ENCODE measurements at regions not wholly inside any gene's neighbourhood (a gene's known extent, or its start where the extent isn't known, plus 50 kb on each side); places are given as distances from the start of the nearest gene placed in this dataset.

DNA sequence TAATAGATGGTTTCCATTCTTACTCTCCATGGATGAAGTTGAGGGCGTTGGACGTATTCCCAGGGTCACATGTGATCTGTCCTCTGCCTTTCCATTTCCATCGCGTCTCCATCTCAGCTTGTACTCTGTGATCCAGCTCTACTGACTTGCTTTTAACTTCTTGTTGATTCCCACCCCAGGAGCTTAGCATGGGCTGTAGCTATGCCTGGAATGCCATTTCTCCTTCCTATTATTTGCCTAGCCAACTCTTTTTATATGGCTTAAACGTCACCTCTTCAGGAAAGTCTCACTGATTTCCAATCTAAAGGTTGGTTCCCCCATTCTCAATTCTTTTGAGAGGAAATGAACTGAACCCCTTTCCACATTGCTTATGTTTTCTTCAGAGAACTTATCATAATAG is 475.9 kb downstream of the XYLT1 start:
- no peaks in the 10 kb centered on the region for H3K4me1 ChIP-seq (ENCODE audit: control insufficient read depth, insufficient read depth, low read depth, low read length)
- no peak overlapping the region for H3K4ac ChIP-seq (ENCODE audit: low read depth in 1 of 2, low read length in 2 of 2)
- no peak for DNase-seq

DNA sequence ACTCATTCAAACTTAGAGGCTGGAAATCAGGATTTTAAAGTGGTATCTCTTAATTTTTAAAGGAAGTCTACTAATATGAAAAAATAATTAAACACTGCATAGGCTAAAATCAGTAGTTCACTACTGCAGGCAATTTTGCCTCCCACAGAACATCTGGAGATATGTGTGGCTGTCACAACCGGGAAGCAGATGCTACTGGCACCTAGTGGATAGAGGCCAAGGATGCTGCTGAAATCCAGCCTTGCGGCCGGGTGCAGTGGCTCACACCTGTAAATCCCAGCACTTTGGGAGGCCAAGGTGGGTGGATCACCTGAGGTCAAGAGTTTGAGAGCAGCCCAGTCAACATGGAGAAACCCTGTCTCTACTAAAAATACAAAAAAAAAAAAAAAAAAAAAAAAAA is 473.9 kb downstream of the XYLT1 start:
- Histone ChIP-seq H3K4me1 (ENCODE audit: control insufficient read depth, insufficient read depth, low read depth, low read length) (no peaks in the 10 kb centered on the region), H2AFZ (ENCODE audit: low read depth, low read length) (no peak overlapping the region), H3K23ac (ENCODE audit: low read length in 2 of 2) (no peak overlapping the region), H3K4me2 (ENCODE audit: low read length, poor library complexity, severe bottlenecking) (no peak overlapping the region), H3K79me1 (replicated peaks; ENCODE audit: low read length, poor library complexity, severe bottlenecking) (no peaks in the 10 kb centered on the region), H3K18ac (ENCODE audit: low read depth in 1 of 2, low read length in 2 of 2) (no peak overlapping the region), H4K8ac (ENCODE audit: low read length) (no peak overlapping the region), H2BK5ac (ENCODE audit: low read depth, low read length, poor library complexity, severe bottlenecking) (no peak overlapping the region), H2BK12ac (ENCODE audit: low read length in 2 of 2) (no peak overlapping the region), H3K4ac (ENCODE audit: low read depth in 1 of 2, low read length in 2 of 2) (no peak overlapping the region), H2BK15ac (ENCODE audit: low read depth, poor library complexity, severe bottlenecking) (no peak overlapping the region), H4K91ac (ENCODE audit: low read length) (no peak overlapping the region), H3K36me3 (ENCODE audit: control insufficient read depth in 1 of 2, insufficient read depth in 2 of 2, low read depth in 1 of 2, low read length in 2 of 2) (no peaks in the 10 kb centered on the region), H2BK120ac (ENCODE audit: low read depth, low read length) (no peak overlapping the region), H3K4me3 (ENCODE audit: insufficient read depth in 1 of 2, low read depth in 1 of 2, low read length in 2 of 2) (no peak overlapping the region), H3K14ac (ENCODE audit: low read length in 2 of 2) (no peak overlapping the region), H3K27me3 (ENCODE audit: control insufficient read depth in 1 of 2, insufficient read depth in 1 of 2, low read length in 2 of 2) (no peaks in the 10 kb centered on the region), H2AK5ac (ENCODE audit: low read length, severe bottlenecking) (no peak overlapping the region), H3K27ac (ENCODE audit: low read length, poor library complexity, severe bottlenecking) (no peak overlapping the region), H3K9ac (ENCODE audit: low read length) (no peak overlapping the region), H3K9me3 (ENCODE audit: control insufficient read depth, low read length) (no peaks in the 10 kb centered on the region)
- 53% methylated on average over 2 of the region's 3 CpGs for WGBS
- DNase-seq: no peak

More for the DNA sequence above, 475.9 kb downstream of the XYLT1 start:
- Histone ChIP-seq H3K4me2 (ENCODE audit: low read length, poor library complexity, severe bottlenecking) (no peak overlapping the region), H3K23ac (ENCODE audit: low read length in 2 of 2) (no peak overlapping the region), H3K4me3 (ENCODE audit: insufficient read depth in 1 of 2, low read depth in 1 of 2, low read length in 2 of 2) (no peak overlapping the region), H3K9ac (ENCODE audit: low read length) (no peak overlapping the region), H4K8ac (ENCODE audit: low read length) (no peak overlapping the region), H3K9me3 (ENCODE audit: control insufficient read depth, low read length) (no peaks in the 10 kb centered on the region), H2BK15ac (ENCODE audit: low read depth, poor library complexity, severe bottlenecking) (no peak overlapping the region), H3K14ac (ENCODE audit: low read length in 2 of 2) (no peak overlapping the region), H2AFZ (ENCODE audit: low read depth, low read length) (no peak overlapping the region), H2BK5ac (ENCODE audit: low read depth, low read length, poor library complexity, severe bottlenecking) (no peak overlapping the region), H3K27ac (ENCODE audit: low read length, poor library complexity, severe bottlenecking) (no peak overlapping the region), H2BK120ac (ENCODE audit: low read depth, low read length) (no peak overlapping the region), H3K36me3 (ENCODE audit: control insufficient read depth in 1 of 2, insufficient read depth in 2 of 2, low read depth in 1 of 2, low read length in 2 of 2) (no peaks in the 10 kb centered on the region), H3K27me3 (ENCODE audit: control insufficient read depth in 1 of 2, insufficient read depth in 1 of 2, low read length in 2 of 2) (no peaks in the 10 kb centered on the region), H3K79me1 (replicated peaks; ENCODE audit: low read length, poor library complexity, severe bottlenecking) (no peaks in the 10 kb centered on the region), H2AK5ac (ENCODE audit: low read length, severe bottlenecking) (no peak overlapping the region), H2BK12ac (ENCODE audit: low read length in 2 of 2) (no peak overlapping the region), H3K18ac (ENCODE audit: low read depth in 1 of 2, low read length in 2 of 2) (no peak overlapping the region), H4K91ac (ENCODE audit: low read length) (no peak overlapping the region)
- WGBS: 85% methylated on average over 5 of the region's 5 CpGs

GRCh38 chr16:16997349-16997748 is 473.4 kb downstream of the XYLT1 start:
- H3K36me3 ChIP-seq (ENCODE audit: control insufficient read depth in 1 of 2, insufficient read depth in 2 of 2, low read depth in 1 of 2, low read length in 2 of 2): no peaks in the 10 kb centered on the region
- H4K91ac ChIP-seq (ENCODE audit: low read length): no peak overlapping the region
- H3K9me3 ChIP-seq (ENCODE audit: control insufficient read depth, low read length): no peaks in the 10 kb centered on the region
- H3K9ac ChIP-seq (ENCODE audit: low read length): no peak overlapping the region
- no peaks in the 10 kb centered on the region for H3K79me1 ChIP-seq (replicated peaks; ENCODE audit: low read length, poor library complexity, severe bottlenecking)
- no peak overlapping the region for H3K27ac ChIP-seq (ENCODE audit: low read length, poor library complexity, severe bottlenecking)
- no peak overlapping the region for H2BK5ac ChIP-seq (ENCODE audit: low read depth, low read length, poor library complexity, severe bottlenecking)
- H4K8ac ChIP-seq (ENCODE audit: low read length): no peak overlapping the region
- no peak overlapping the region for H3K4ac ChIP-seq (ENCODE audit: low read depth in 1 of 2, low read length in 2 of 2)
- no peak overlapping the region for H3K18ac ChIP-seq (ENCODE audit: low read depth in 1 of 2, low read length in 2 of 2)
- no peak overlapping the region for H3K4me2 ChIP-seq (ENCODE audit: low read length, poor library complexity, severe bottlenecking)
- no peak overlapping the region for H3K4me3 ChIP-seq (ENCODE audit: insufficient read depth in 1 of 2, low read depth in 1 of 2, low read length in 2 of 2)
- H3K23ac ChIP-seq (ENCODE audit: low read length in 2 of 2): no peak overlapping the region
- no peaks in the 10 kb centered on the region for H3K4me1 ChIP-seq (ENCODE audit: control insufficient read depth, insufficient read depth, low read depth, low read length)
- no peaks in the 10 kb centered on the region for H3K27me3 ChIP-seq (ENCODE audit: control insufficient read depth in 1 of 2, insufficient read depth in 1 of 2, low read length in 2 of 2)
- 86% methylated on average over 5 of the region's 6 CpGs for WGBS
- H2AK5ac ChIP-seq (ENCODE audit: low read length, severe bottlenecking): no peak overlapping the region
- H2BK120ac ChIP-seq (ENCODE audit: low read depth, low read length): no peak overlapping the region
- no peak overlapping the region for H2BK12ac ChIP-seq (ENCODE audit: low read length in 2 of 2)
- H2AFZ ChIP-seq (ENCODE audit: low read depth, low read length): no peak overlapping the region
- no peak overlapping the region for H2BK15ac ChIP-seq (ENCODE audit: low read depth, poor library complexity, severe bottlenecking)
- no peak for DNase-seq
- H3K14ac ChIP-seq (ENCODE audit: low read length in 2 of 2): no peak overlapping the region

DNA sequence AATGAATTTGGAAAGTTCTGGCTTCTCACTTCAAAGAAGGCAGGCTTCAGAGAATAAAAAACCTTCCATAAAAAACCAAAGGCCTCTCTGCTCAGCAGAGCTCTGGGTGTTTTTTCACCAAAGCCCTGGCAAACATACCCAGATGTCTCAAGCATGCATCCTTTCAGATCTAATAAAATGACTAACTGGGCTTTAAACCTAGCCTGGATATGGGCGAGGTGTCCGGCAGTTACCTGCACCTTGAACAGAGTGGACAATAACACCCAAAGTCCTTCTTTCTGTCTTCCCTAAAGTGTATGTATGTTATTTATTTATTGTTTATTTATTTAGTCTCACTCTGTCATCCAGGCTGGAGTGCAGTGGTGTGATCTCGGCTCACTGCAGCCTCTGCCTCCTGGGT is 469.3 kb downstream of the XYLT1 start:
- no peak overlapping the region for H2BK12ac ChIP-seq (ENCODE audit: low read length in 2 of 2)
- H2BK5ac ChIP-seq (ENCODE audit: low read depth, low read length, poor library complexity, severe bottlenecking): no peak overlapping the region
- no peak overlapping the region for H4K91ac ChIP-seq (ENCODE audit: low read length)
- H3K4me1 ChIP-seq (ENCODE audit: control insufficient read depth, insufficient read depth, low read depth, low read length): no peaks in the 10 kb centered on the region
- H2BK15ac ChIP-seq (ENCODE audit: low read depth, poor library complexity, severe bottlenecking): no peak overlapping the region
- no peaks in the 10 kb centered on the region for H3K36me3 ChIP-seq (ENCODE audit: control insufficient read depth in 1 of 2, insufficient read depth in 2 of 2, low read depth in 1 of 2, low read length in 2 of 2)
- H3K4me3 ChIP-seq (ENCODE audit: insufficient read depth in 1 of 2, low read depth in 1 of 2, low read length in 2 of 2): no peak overlapping the region
- no peak overlapping the region for H4K8ac ChIP-seq (ENCODE audit: low read length)
- no peaks in the 10 kb centered on the region for H3K27me3 ChIP-seq (ENCODE audit: control insufficient read depth in 1 of 2, insufficient read depth in 1 of 2, low read length in 2 of 2)
- H3K9ac ChIP-seq (ENCODE audit: low read length): no peak overlapping the region
- no peak overlapping the region for H3K14ac ChIP-seq (ENCODE audit: low read length in 2 of 2)
- H2AFZ ChIP-seq (ENCODE audit: low read depth, low read length): no peak overlapping the region
- H2BK120ac ChIP-seq (ENCODE audit: low read depth, low read length): no peak overlapping the region
- no peak overlapping the region for H2AK5ac ChIP-seq (ENCODE audit: low read length, severe bottlenecking)
- WGBS: 83% methylated on average over 1 of the region's 3 CpGs
- H3K23ac ChIP-seq (ENCODE audit: low read length in 2 of 2): no peak overlapping the region
- H3K4me2 ChIP-seq (ENCODE audit: low read length, poor library complexity, severe bottlenecking): no peak overlapping the region
- no peak overlapping the region for H3K18ac ChIP-seq (ENCODE audit: low read depth in 1 of 2, low read length in 2 of 2)
- no peak overlapping the region for H3K4ac ChIP-seq (ENCODE audit: low read depth in 1 of 2, low read length in 2 of 2)
- H3K27ac ChIP-seq (ENCODE audit: low read length, poor library complexity, severe bottlenecking): no peak overlapping the region
- no peaks in the 10 kb centered on the region for H3K9me3 ChIP-seq (ENCODE audit: control insufficient read depth, low read length)
- no peak for DNase-seq
- no peaks in the 10 kb centered on the region for H3K79me1 ChIP-seq (replicated peaks; ENCODE audit: low read length, poor library complexity, severe bottlenecking)
